SH-SY5Y (cell line): ENCODE measurements at regions not wholly inside any gene's neighbourhood (a gene's known extent, or its start where the extent isn't known, plus 50 kb on each side); places are given as distances from the start of the nearest gene placed in this dataset.

Experiments
- GATA2 ChIP-seq: IDR thresholded peaks from 2 replicates; pipeline ENCODE4 v1.6.1; 2011; ENCODE audit warnings: mild to moderate bottlenecking, low read depth, low read length
- GATA3 ChIP-seq: IDR thresholded peaks from 2 replicates; pipeline ENCODE4 v1.6.1; 2011; ENCODE audit warnings: low read depth, mild to moderate bottlenecking, low read length, moderate library complexity

DNA sequence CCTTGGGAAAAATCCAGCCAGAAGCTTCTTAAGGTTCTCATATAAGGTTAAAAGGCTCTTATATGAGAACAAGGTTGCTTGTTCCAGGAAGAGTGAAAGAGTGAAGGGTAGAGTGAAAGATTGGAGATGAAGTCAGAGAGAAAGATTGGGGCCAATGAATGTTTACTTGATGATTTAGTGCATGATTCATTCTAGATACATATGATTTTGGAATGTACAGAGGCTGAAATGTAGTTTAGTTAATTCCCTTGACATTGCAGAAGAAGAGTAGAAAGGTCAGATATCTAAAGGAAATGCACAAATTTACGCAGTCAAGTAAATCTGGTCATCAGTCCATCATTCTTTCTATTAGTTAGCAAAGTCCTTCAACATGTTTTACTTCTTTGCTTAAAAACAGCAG lies 619.8 kb upstream of the ZNF717 start:
- TF ChIP-seq GATA2 (no peak), GATA3 (no peak)
